ENCODE measurements at regions not wholly inside any gene's neighbourhood (a gene's known extent, or its start where the extent isn't known, plus 50 kb on each side); places are given as distances from the start of the nearest gene placed in this dataset.

DNA sequence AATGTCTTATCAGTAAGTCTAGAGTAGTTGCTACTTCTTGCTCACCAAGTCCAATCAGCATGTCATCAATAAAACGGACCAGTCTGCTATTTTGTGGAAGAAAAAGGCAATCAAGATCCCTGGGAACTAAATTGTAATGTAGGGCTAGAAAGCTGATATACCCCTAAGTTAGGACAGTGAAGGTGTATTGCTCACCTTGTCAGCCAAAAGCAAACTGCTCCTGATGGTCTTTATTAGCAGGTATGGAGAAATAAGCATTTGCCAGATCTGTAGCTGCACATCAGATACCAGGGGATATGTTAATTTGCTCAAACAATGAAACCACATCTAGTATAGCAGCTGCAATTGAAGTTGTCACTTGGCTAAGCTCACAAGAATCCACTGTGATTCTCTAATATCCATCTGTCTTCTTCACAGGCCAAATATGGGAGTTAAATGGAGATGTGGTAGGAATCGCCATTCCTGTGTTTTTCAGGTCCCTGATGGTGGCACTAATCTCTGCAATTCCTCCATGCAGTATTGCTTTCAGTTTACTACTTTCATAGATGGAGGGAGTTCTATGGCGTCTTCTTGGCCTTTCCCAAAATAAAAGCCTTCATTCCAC is 75.0 kb downstream of the TMEM237 start:
- 81 to 85% methylated on average over 3 of the region's 3 CpGs for WGBS, 2 donors
- ATAC-seq, result no peak
- intact Hi-C loops (cut with DNase I), result no loop called here

DNA sequence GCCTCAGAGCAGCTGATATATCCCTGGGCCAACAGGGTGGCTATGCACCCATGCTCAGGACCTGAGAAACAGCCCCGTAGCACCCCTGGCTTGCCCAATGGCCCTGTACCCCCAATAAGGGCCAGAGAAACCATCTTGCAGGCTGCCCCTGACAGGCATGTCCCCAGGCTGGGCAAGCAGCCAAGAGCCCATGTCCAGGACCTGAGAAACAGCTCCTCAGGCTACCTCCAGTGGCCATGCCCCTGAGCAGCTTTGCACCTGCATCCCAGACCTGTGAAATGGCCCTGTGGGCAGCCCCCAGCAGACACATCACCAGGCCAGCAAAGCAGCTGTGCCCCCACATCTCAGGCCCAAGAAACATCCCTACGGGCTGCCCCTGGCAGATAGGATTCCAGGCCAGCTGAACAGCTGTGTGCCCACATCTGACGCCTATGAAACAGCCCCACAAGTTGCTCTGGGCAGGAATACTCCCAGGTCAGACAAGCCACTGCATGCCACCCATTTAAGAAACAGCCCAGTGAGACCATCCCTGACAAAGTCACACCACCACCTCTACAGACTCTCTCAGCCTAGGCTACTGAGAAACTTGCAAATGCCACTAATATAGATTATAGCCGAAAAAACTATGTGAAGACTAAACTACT is 84.1 kb downstream of the TMEM237 start:
- intact Hi-C loops (cut with DNase I), result no loop called here
- Histone ChIP-seq H3K27me3 (no peaks in the 10 kb centered on the region), H3K36me3 (no peaks in the 10 kb centered on the region), H3K27ac (no peak overlapping the region), H3K9me3 (no peaks in the 10 kb centered on the region), H3K4me1 (no peaks in the 10 kb centered on the region), H3K4me3 (no peak overlapping the region)
- 69 to 93% methylated on average over 4 of the region's 4 CpGs for WGBS, 2 donors
- ATAC-seq (no peak), DNase-seq (peak in 1 of 2 donors; percentile 13)
- TF ChIP-seq, protein P1, sequence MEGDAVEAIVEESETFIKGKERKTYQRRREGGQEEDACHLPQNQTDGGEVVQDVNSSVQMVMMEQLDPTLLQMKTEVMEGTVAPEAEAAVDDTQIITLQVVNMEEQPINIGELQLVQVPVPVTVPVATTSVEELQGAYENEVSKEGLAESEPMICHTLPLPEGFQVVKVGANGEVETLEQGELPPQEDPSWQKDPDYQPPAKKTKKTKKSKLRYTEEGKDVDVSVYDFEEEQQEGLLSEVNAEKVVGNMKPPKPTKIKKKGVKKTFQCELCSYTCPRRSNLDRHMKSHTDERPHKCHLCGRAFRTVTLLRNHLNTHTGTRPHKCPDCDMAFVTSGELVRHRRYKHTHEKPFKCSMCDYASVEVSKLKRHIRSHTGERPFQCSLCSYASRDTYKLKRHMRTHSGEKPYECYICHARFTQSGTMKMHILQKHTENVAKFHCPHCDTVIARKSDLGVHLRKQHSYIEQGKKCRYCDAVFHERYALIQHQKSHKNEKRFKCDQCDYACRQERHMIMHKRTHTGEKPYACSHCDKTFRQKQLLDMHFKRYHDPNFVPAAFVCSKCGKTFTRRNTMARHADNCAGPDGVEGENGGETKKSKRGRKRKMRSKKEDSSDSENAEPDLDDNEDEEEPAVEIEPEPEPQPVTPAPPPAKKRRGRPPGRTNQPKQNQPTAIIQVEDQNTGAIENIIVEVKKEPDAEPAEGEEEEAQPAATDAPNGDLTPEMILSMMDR (IDR thresholded peaks at IDR 0.05), result no peak

More for the DNA sequence above, 75.0 kb downstream of the TMEM237 start:
- DNase-seq, result no peak
- H3K27ac ChIP-seq, result no peak overlapping the region
- H3K36me3 ChIP-seq, result no peaks in the 10 kb centered on the region
- peaks cover 0 to 2% (median 0%) of the 10 kb centered on the region in 9 donors for H3K4me1 ChIP-seq
- no peaks in the 10 kb centered on the region for H3K9me3 ChIP-seq
- TF ChIP-seq, protein P1 (IDR thresholded peaks at IDR 0.05), result no peak
- no peak overlapping the region for H3K4me3 ChIP-seq
- H3K27me3 ChIP-seq, result no peaks in the 10 kb centered on the region

DNA sequence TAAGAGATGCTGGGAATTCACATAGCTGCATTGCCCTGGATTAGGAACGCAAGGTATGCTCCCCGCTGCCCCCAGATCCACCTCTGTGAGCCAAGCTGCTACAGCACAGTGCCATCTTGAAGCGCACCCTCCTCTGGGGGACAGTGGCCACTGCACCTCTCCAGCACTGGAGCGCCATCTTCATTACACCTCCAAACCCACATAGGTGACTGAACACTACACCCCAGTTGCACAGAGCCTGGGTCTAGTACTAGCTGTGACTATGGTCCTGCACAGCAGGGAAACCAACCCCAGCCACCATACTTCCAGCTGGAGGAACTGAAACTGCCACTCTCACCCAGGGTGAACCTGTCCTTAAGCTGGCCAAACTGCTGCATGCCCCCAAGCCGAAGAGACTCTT is 84.6 kb downstream of the TMEM237 start:
- no peak overlapping the region for H3K27ac ChIP-seq
- no peaks in the 10 kb centered on the region for H3K36me3 ChIP-seq
- no peaks in the 10 kb centered on the region for H3K27me3 ChIP-seq
- WGBS, 2 donors, result 58 to 84% methylated on average over 5 of the region's 5 CpGs
- no peak for DNase-seq
- TF ChIP-seq, protein P1 (IDR thresholded peaks at IDR 0.05), result no peak
- intact Hi-C loops (cut with DNase I), result no loop called here
- H3K4me1 ChIP-seq, result no peaks in the 10 kb centered on the region
- no peak overlapping the region for H3K4me3 ChIP-seq
- no peaks in the 10 kb centered on the region for H3K9me3 ChIP-seq
- ATAC-seq, result peak in 1 of 8 donors; percentile 18

- Histone ChIP-seq H3K36me3 (no peaks in the 10 kb centered on the region), H3K4me1 (no peaks in the 10 kb centered on the region), H3K27ac (no peak overlapping the region), H3K9me3 (no peaks in the 10 kb centered on the region), H3K27me3 (no peaks in the 10 kb centered on the region), H3K4me3 (no peak overlapping the region)
- intact Hi-C loops (cut with DNase I), result no loop called here
- 0 to 51% methylated on average over 1 of the region's 1 CpG for WGBS, 2 donors
- no peak for ATAC-seq
- no peak for DNase-seq
- TF ChIP-seq, protein P1 (IDR thresholded peaks at IDR 0.05), result no peak
Observed at GRCh38 chr2:201558232-201558631, 85.1 kb downstream of the TMEM237 start.
